ENCODE measurements at regions not wholly inside any gene's neighbourhood (a gene's known extent, or its start where the extent isn't known, plus 50 kb on each side); places are given as distances from the start of the nearest gene placed in this dataset.

- DNase-seq (ENCODE audit: low read depth in 2 of 2): no peak
- TF ChIP-seq CTCF (IDR thresholded peaks at IDR 0.05; ENCODE audit: low read depth, low read length): no peak
- H3K4me3 ChIP-seq (replicated peaks in 1 of 2; ENCODE audit: low read depth in 2 of 2, low read length in 2 of 2): no peak overlapping the region
These were observed 78.6 kb downstream of the ZIC5 start for GRCh38 chr13:99892866-99893504.

GRCh38 chr13:99892196-99892613 is 79.4 kb downstream of the ZIC5 start:
- H3K4me3 ChIP-seq (replicated peaks in 1 of 2; ENCODE audit: low read depth in 2 of 2, low read length in 2 of 2): no peak overlapping the region
- no peak for TF ChIP-seq CTCF (IDR thresholded peaks at IDR 0.05; ENCODE audit: low read depth, low read length)
- DNase-seq (ENCODE audit: low read depth in 2 of 2): no peak

GRCh38 chr13:99886706-99887105 is 84.9 kb downstream of the ZIC5 start:
- no peak for DNase-seq (ENCODE audit: low read depth in 2 of 2)
- TF ChIP-seq CTCF (IDR thresholded peaks at IDR 0.05; ENCODE audit: low read depth, low read length): no peak
- H3K4me3 ChIP-seq (replicated peaks in 1 of 2; ENCODE audit: low read depth in 2 of 2, low read length in 2 of 2): no peak overlapping the region

DNA sequence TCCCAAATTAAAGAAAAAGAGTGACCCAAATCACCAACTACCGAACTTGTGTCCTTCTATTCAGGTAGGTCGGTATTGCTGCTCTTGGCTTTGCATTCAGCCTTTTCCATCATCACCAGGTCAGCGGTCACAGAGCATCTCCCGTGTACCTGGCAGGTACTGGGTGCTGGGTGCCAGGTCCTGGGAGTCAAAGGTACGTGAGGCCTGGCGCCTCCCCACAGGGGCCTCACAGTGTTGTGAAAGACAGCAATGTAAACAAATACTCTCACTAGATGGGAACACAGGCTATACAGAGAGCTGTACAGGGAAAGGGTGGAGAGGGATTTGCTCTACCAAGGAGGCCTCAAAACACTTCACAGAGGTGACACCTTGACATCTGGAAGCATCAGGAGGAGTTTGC is 86.7 kb downstream of the ZIC5 start:
- no peak overlapping the region for H3K4me3 ChIP-seq (replicated peaks in 1 of 2; ENCODE audit: low read depth in 2 of 2, low read length in 2 of 2)
- DNase-seq (ENCODE audit: low read depth in 2 of 2): no peak
- TF ChIP-seq CTCF (IDR thresholded peaks at IDR 0.05; ENCODE audit: low read depth, low read length): no peak

- no peak for DNase-seq (ENCODE audit: low read depth in 2 of 2)
- no peak for TF ChIP-seq CTCF (IDR thresholded peaks at IDR 0.05; ENCODE audit: low read depth, low read length)
- no peak overlapping the region for H3K4me3 ChIP-seq (replicated peaks in 1 of 2; ENCODE audit: low read depth in 2 of 2, low read length in 2 of 2)
These were observed 87.8 kb downstream of the ZIC5 start for GRCh38 chr13:99883805-99884204.

- no peak for DNase-seq (ENCODE audit: low read depth in 2 of 2)
- no peak for TF ChIP-seq CTCF (IDR thresholded peaks at IDR 0.05; ENCODE audit: low read depth, low read length)
- H3K4me3 ChIP-seq (replicated peaks in 1 of 2; ENCODE audit: low read depth in 2 of 2, low read length in 2 of 2): no peak overlapping the region
These were observed 92.5 kb downstream of the ZIC5 start for GRCh38 chr13:99878921-99879610.

Data from cardiac fibroblast (primary cell).